ENCODE measurements at regions not wholly inside any gene's neighbourhood (a gene's known extent, or its start where the extent isn't known, plus 50 kb on each side); places are given as distances from the start of the nearest gene placed in this dataset.
"Not testable (repeated sequence)": the region's sequence is repeated elsewhere in the genome, so short reads cannot be mapped to it uniquely, and the experiment has no call there.

- DNase-seq: peak; percentile 14
Measured at GRCh38 chr3:72032441-72033135, 247.6 kb upstream of the PROK2 start.

DNA sequence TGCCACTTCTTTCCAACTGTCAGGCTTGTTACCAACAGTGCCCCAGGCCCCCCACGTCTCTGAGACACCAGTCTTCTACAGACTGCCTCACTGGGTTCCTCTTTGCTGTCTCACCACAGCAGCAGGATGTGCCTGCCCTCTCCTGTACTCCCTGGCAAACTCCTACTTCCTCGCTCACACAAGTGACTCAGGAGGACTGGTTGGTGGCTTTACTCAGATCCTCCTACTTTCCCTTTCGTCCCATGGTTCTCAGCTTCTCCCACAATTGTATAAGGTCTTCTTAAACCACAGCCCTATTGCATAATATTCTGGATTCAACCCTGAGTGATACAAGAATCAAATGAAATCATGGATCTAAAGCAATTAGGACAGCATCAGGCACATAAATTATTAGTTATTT, 246.6 kb upstream of the PROK2 start:
- DNase-seq: no peak

- not testable (repeated sequence) for DNase-seq
Measured at GRCh38 chr3:72030296-72030695, 245.3 kb upstream of the PROK2 start.

- DNase-seq: not testable (repeated sequence)
Measured at GRCh38 chr3:72028726-72029125, 243.8 kb upstream of the PROK2 start.

DNA sequence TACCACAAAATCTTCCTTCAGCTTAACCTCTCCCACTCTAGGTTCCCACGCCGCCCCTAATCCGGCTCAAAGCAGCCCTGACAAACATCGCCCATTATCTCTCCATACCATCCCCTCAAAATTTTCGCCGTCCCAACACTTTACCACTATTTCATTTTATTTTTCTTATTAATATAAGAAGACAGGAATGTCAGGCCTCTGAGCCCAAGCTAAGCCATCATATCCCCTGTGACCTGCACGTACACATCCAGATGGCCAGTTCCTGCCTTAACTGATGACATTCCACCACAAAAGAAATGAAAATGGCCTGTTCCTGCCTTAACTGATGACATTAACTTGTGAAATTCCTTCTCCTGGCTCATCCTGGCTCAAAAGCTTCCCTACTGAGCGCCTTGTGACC, 243.4 kb upstream of the PROK2 start:
- not testable (repeated sequence) for DNase-seq

DNA sequence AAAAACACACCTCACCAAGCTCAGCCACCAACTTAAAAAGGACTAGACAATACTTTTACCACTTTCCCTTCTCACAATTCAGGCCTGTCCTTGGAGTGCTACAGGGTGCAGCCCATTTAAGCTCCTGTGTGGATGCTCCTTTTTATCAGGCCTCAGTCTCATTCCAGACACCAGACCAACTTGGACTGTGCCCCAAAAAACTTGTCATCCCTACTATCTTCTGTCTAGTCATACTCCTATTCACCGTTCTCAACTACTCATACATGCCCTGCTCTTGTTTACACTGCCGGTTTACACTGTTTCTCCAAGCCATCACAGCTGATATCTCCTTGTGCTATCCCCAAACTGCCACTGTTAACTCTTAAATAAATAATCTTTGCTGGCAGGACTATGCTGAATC, 242.8 kb upstream of the PROK2 start:
- not testable (repeated sequence) for DNase-seq

- no peak for DNase-seq
Measured at GRCh38 chr3:72022027-72022426, 237.1 kb upstream of the PROK2 start.

- no peak for DNase-seq
Measured at GRCh38 chr3:72021531-72021930, 236.6 kb upstream of the PROK2 start.

- no peak for DNase-seq
Measured at GRCh38 chr3:72018343-72018984, 233.5 kb upstream of the PROK2 start.

DNA sequence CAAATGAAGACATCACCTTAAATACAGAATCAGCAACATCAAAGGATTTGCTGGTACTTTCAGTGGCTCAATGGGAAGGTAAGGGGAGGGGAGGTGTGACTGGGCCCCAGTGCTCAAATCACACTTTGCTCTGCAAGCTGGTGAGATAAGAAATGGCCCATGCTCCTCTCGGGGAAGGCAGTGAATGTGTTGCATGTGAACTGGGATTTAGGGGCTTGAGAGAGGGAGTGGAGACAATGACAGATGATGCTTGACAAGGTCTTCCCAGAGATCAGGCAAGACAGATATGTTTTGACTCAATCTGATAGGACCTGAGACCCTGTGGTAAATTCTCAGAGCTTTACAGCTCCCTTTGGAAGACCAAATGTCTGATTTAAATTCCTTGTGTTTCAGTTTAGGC, 233.0 kb upstream of the PROK2 start:
- DNase-seq: no peak

DNA sequence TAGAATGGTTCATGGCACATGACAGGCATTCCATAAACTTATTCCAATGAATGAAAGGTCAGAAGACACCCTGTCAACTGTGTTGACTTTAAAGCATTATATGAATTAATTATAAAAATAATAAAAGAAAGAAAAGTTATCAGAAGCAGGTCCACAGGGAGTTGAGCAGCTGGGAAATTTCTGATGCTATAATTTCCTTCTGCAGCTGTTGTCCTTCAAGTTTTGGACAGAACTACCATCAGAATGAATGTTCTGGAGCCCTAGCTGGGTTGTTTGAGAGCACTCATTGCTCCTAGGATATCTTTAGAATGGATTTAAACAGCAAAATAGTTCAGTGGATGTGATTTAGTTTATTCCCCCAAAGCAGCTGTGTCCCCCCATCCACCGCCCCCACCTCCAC, 232.4 kb upstream of the PROK2 start:
- DNase-seq: no peak

- DNase-seq: no peak
Measured at GRCh38 chr3:72015463-72015862, 230.5 kb upstream of the PROK2 start.

DNA sequence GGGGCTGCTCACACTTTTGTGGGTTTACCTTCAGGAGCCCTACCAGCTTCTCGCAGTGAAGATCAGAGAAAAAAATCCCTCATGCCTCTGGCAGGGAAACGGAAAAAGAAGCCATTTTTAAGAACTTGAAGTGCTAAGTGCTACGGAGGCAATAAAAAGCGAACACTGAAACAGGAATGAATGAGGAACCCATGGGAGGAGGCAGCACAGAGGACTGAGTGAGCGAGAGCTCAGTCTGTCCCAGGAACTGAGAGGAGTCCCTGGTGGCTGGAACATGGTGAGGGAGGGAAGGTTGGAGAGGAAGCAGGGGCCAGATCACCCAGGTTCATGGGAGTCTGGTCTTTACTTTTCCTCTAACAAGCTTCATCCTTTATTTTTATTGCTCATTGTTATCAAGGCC, 228.1 kb upstream of the PROK2 start:
- DNase-seq: no peak

DNA sequence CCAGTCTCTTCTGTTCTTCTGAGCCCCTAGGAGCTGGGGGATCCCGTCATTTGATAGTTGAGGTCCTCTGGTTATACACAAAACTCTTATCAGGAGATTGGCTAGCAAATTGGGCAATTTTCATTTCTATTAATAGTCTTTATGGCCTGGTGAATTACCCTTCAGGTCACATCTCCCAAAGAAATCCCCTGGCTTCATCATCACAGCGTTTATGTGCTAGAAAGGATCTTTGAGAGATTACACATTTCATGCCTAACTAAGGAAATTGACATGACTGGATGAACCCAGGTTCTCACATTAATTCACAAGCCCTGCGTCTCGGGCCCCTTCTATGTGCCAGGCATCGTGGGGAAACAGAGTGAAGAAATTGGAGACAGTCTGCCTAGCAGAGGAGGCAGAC, 227.4 kb upstream of the PROK2 start:
- no peak for DNase-seq

GRCh38 chr3:72011485-72011884, 226.5 kb upstream of the PROK2 start:
- DNase-seq: no peak

DNA sequence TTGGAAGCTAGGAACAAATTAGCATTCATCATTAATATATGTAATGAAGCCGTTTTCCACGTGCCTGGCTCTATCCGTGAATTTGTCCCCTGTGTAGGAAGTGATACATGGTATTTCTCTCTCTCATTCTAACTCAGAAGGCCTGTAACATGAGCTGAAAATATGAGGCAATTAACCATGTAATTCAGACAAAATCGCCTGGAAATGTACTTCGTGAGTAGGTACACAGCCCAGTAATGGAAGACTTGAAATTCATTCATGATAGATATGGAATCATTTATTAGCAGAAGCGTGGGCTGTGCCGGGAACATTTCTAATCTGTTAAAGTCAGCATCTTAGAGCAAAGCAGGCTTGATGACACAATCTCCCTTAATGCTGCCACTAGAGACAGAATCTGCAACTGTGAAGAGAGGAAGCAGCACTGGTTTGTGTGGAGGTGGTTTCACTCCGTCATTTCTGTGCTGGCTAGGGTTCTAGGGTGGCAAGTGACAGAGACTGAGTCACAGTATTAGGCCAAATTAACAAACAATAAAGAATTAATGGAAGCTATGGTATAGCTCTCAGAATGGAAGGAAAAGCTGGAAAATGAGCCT, 225.0 kb upstream of the PROK2 start:
- DNase-seq: peak; percentile 20

GRCh38 chr3:72008226-72008996, 223.5 kb upstream of the PROK2 start:
- DNase-seq: no peak

DNA sequence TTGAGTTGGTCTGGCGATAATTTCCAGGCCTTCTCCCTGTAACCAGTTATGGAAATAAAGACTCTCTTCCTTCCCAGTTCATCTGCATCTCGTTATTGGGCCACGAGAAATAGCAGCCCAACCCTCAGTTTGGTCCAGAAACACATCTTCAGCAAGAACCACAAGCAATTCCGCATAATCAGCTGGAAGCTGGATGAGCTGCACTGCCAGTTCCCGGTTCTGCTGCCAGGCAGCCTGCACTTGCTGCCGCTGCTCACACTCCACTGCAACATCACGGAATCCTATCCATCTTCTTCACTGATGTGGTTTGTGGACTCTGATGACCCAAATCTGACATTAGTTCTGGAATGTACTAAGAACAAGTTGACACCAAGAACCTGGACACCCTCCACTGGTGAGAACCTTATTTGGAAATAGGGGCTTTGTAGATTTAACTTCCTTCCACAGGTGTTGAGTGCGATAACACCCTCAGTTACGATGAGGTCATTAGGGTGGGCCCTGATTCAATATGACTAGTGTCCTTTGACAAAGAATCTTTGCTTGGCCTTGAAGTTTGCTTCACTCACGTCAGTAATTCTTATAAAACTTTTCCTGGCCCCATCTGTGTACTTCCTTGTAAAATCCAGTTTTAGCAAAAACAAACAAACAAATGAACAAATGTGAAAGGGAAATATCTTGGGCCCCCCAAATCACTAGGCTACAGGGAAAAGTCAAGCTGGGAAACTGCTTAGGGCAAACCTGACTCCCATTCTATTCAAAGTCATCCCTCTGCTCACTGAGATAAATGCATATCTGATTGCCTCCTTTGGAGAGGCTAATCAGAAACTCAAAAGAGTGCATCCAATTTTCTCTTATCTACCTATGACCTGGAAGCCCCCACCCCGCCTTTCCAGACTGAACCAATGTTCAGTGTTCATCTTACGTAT, 221.9 kb upstream of the PROK2 start:
- no peak for DNase-seq

DNA sequence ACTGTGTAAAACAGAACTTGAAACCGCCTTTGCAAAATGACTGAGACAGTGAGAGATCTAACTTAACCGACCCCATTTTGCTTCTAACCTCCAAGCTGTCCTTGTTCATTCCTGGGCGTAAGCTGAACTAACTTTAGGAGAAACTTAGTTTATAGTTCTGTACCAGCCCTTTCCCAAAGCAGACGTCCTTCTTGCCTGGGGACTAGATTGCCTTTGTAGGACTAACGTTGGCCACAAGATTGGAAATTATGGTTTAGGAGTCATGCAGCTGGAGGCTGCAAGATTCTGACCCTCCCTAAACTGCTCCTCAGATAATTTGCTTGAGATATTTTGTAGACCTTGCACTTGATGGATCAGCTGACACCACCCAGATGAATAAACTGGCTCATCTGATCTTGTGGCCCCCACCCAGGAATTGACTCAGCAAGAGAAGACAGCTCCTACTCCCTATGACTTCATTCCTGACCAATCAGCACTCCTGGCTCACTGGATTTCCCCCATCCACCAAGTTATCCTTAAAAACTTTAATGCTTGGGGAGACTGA, 219.9 kb upstream of the PROK2 start:
- DNase-seq: no peak

DNA sequence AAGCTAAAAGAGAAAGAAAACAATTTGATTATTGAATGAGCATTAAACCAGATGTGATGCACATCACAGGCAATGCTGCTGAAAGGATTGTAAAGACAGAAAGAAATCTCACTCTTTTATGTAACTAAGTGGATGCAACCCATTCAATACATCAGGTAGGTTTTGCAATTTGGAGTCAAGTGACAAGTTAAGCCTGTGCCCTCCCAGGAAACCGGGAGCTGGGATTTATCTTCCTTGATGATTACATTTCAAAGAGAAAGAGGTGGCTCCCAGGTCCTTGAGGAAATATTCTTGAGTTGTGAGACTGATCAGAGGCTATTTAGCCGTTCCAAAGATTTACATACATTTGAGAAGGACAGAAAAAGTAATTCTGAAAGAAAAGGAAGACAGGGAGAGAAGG, 219.0 kb upstream of the PROK2 start:
- DNase-seq: no peak

DNA sequence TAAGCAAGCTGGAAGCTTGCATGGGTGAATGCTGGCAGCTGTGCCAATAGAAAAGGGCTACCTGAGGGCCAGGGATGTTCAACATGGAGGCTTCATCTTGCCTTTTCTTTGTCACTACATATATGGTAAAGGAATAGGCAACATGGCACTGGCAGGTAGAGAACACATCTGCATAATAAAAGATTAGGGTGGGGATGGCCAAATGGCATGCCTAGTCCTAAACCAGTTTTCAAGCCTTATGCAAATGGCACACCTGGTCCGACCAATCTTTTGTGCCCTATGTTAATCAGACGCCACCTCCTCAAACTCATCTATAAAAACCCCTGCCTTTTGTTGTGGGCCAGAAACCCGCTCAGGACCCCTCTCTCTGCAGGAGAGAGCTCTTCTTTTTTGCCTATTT, 216.8 kb upstream of the PROK2 start:
- DNase-seq: no peak

DNA sequence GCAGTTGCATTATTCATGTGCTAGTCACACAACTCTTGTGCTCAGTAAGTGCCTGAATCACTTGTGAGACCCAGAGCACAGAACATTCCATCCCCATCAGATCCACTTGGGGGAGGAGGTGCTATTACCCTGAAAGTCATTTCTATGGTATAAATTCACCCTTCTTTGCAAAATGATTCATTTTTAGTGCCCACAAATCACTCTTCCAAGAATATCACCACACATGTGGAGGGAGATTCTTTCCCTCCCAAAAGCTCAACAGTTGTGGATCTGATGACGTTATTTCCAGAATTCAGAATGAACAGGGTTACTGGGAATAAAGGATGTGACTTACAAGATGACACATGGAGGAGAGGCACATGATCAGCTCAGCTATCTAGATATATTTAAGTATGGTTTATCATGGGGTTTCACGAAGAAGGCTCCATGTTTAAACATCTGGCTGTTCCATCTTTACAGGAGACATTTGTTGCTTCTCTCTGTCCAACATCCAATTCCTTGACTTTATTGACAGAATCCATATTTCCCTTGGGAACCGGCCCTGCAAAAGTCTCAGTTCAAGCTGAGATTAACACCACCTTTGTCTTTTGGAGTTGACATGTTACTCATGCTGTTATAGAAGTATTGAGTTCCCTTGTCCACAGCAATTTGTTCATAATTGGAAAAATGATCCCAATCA, 214.2 kb upstream of the PROK2 start:
- peak; percentile 37 for DNase-seq
